ENCODE measurements at regions not wholly inside any gene's neighbourhood (a gene's known extent, or its start where the extent isn't known, plus 50 kb on each side); places are given as distances from the start of the nearest gene placed in this dataset.

DNA sequence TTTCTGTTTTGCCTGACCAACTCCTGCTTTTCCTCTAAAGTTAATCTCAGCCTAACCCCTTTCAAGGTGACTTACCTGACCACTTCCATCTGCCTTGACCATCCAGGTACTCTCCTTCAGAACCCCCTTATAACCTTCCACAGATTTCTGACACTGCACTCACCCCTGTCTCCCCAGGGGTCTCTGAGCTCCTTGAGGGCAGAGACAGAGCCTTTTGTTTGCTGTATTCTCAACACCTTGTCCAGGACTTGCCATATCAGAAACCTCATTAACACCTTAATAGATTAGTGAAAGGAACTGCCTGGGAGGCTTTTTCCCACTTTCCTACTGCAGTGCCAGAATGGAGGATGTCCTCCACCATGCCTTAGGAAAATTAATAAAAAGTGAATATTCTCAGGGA is 119.7 kb upstream of the SERPINE2 start:
- ChIA-PET CTCF (no interaction called here), POLR2A (no interaction called here)
- no peaks in the 10 kb centered on the region for H3K9me1 ChIP-seq (replicated peaks; ENCODE audit: control insufficient read depth, extremely low read depth, insufficient read depth, low read length)
- no peak overlapping the region for H3K4me2 ChIP-seq (ENCODE audit: insufficient read depth, low read length)
- H4K20me1 ChIP-seq (replicated peaks; ENCODE audit: control insufficient read depth, extremely low read depth, insufficient read depth, low read length) = no peaks in the 10 kb centered on the region
- H3K4me1 ChIP-seq (ENCODE audit: control insufficient read depth, extremely low read depth, insufficient read depth, low read length) = no peaks in the 10 kb centered on the region
- DNase-seq (ENCODE audit: low read depth, low spot score) = no peak
- H3K27me3 ChIP-seq (ENCODE audit: control insufficient read depth in 2 of 2, insufficient read depth in 2 of 2, low read length in 2 of 2) = no peaks in the 10 kb centered on the region
- no peak overlapping the region for H2AFZ ChIP-seq (ENCODE audit: low read depth, low read length)
- no TSS peak for BruUV-seq (replicated peaks)
- intact Hi-C loops (cut with micrococcal nuclease) = no loop called here
- dilution Hi-C loops (cut with MboI; ENCODE audit: extremely low pct_ligation_motif_present, low sequenced_read_pairs) = no loop called here
- H3K79me2 ChIP-seq (ENCODE audit: control insufficient read depth, insufficient read depth, low read length) = no peaks in the 10 kb centered on the region
- no peak overlapping the region for H3K27ac ChIP-seq (ENCODE audit: insufficient read depth, low read depth, low read length)
- no peaks in the 10 kb centered on the region for H3K36me3 ChIP-seq (ENCODE audit: control insufficient read depth in 2 of 2, extremely low read depth in 1 of 2, insufficient read depth in 2 of 2, low read length in 2 of 2)
- no peak overlapping the region for H3K4me3 ChIP-seq (replicated peaks in 1 of 3; ENCODE audit: insufficient read depth in 1 of 3, low read depth in 1 of 3, low read length in 3 of 3)
- H3K9me3 ChIP-seq (replicated peaks; ENCODE audit: control insufficient read depth, insufficient read depth, low read length) = no peaks in the 10 kb centered on the region
- H3K9ac ChIP-seq (replicated peaks; ENCODE audit: extremely low read depth, insufficient read depth, low read length) = no peak overlapping the region
- no peak for FAIRE-seq
- TF ChIP-seq, protein P1, sequence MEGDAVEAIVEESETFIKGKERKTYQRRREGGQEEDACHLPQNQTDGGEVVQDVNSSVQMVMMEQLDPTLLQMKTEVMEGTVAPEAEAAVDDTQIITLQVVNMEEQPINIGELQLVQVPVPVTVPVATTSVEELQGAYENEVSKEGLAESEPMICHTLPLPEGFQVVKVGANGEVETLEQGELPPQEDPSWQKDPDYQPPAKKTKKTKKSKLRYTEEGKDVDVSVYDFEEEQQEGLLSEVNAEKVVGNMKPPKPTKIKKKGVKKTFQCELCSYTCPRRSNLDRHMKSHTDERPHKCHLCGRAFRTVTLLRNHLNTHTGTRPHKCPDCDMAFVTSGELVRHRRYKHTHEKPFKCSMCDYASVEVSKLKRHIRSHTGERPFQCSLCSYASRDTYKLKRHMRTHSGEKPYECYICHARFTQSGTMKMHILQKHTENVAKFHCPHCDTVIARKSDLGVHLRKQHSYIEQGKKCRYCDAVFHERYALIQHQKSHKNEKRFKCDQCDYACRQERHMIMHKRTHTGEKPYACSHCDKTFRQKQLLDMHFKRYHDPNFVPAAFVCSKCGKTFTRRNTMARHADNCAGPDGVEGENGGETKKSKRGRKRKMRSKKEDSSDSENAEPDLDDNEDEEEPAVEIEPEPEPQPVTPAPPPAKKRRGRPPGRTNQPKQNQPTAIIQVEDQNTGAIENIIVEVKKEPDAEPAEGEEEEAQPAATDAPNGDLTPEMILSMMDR (IDR thresholded peaks at IDR 0.05; ENCODE audit: extremely low read depth in 1 of 2, insufficient read depth in 1 of 2, low read depth in 1 of 2, low read length in 2 of 2) = no peak
- TF ChIP-seq POLR2AphosphoS5 (IDR thresholded peaks at IDR 0.05; ENCODE audit: insufficient read depth, low read depth, low read length) (no peak), JUN (IDR thresholded peaks at IDR 0.05; ENCODE audit: borderline replicate concordance, insufficient read depth, insufficient read length, low read depth) (no peak), FOS (IDR thresholded peaks at IDR 0.05; ENCODE audit: borderline replicate concordance, insufficient read depth, low read length) (no peak), POLR2A (IDR thresholded peaks at IDR 0.05; ENCODE audit: low read depth, low read length) (no peak), MYC (IDR thresholded peaks at IDR 0.05; ENCODE audit: low read depth, low read length) (no peak), EZH2 (IDR thresholded peaks at IDR 0.05; ENCODE audit: borderline replicate concordance, low read depth, low read length, severe bottlenecking) (no peak), GATA2 (IDR thresholded peaks at IDR 0.05; ENCODE audit: insufficient read depth, insufficient read length, low read depth, low read length) (no peak)
- TF ChIP-seq, protein P2, sequence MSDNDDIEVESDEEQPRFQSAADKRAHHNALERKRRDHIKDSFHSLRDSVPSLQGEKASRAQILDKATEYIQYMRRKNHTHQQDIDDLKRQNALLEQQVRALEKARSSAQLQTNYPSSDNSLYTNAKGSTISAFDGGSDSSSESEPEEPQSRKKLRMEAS (IDR thresholded peaks at IDR 0.05; ENCODE audit: insufficient read depth, insufficient read length) = no peak

Measured in endothelial cell of umbilical vein (primary cell).